H9 (cell line): ENCODE measurements at regions not wholly inside any gene's neighbourhood (a gene's known extent, or its start where the extent isn't known, plus 50 kb on each side); places are given as distances from the start of the nearest gene placed in this dataset.

Source experiments
- DNase-seq: peaks from one replicate; pipeline ENCODE4 v3.0.0-alpha.2; 2017
- H2AFZ ChIP-seq: one replicate; pipeline ENCODE4 v1.6.1; 2013; ENCODE audit warnings: mild to moderate bottlenecking, low read length, control low read depth, moderate library complexity
- H2AK5ac ChIP-seq: 2 replicates; pipeline ENCODE4 v1.6.1; 2013; ENCODE audit warnings: low read length, control low read depth, mixed read lengths; ENCODE audit not compliant: insufficient read length
- H2BK120ac ChIP-seq: one replicate; pipeline ENCODE4 v1.6.1; 2013; ENCODE audit warnings: low read depth, mild to moderate bottlenecking, low read length, control low read depth, inconsistent platforms; ENCODE audit not compliant: poor library complexity, severe bottlenecking
- H2BK12ac ChIP-seq: 2 replicates; pipeline ENCODE4 v1.6.1; 2013; ENCODE audit warnings: low read length, control low read depth, mixed read lengths, low read depth; ENCODE audit not compliant: insufficient read length
- H2BK15ac ChIP-seq: 2 replicates; pipeline ENCODE4 v1.6.1; 2013; ENCODE audit warnings: low read depth, low read length, control low read depth
- H2BK20ac ChIP-seq: one replicate; pipeline ENCODE4 v1.6.1; 2013; ENCODE audit warnings: low read depth, mild to moderate bottlenecking, low read length, control low read depth, inconsistent platforms; ENCODE audit not compliant: poor library complexity, severe bottlenecking
- H2BK5ac ChIP-seq: 2 replicates; pipeline ENCODE4 v1.6.1; 2013; ENCODE audit warnings: low read length, control low read depth, mixed read lengths; ENCODE audit not compliant: insufficient read length
- H3K14ac ChIP-seq: 2 replicates; pipeline ENCODE4 v1.6.1; 2013; ENCODE audit warnings: low read length, control low read depth; ENCODE audit not compliant: insufficient read depth
- H3K18ac ChIP-seq: 2 replicates; pipeline ENCODE4 v1.6.1; 2013; ENCODE audit warnings: low read depth, mild to moderate bottlenecking, mixed read lengths, low read length, control low read depth; ENCODE audit not compliant: insufficient read length
- H3K23ac ChIP-seq: 2 replicates; pipeline ENCODE4 v1.6.1; 2013; ENCODE audit warnings: low read length, control low read depth, mixed read lengths, low read depth; ENCODE audit not compliant: insufficient read length
- H3K23me2 ChIP-seq: 2 replicates; pipeline ENCODE4 v1.6.1; 2013; ENCODE audit warnings: low read depth, mild to moderate bottlenecking, mixed read lengths, low read length, control low read depth; ENCODE audit not compliant: insufficient read length, poor library complexity, severe bottlenecking
- H3K27ac ChIP-seq: 2 replicates; pipeline ENCODE4 v1.5.1; 2013; ENCODE audit warnings: low read length, control low read depth, mixed read lengths, low read depth; ENCODE audit not compliant: insufficient read length
- H3K27me3 ChIP-seq: 2 replicates; pipeline ENCODE4 v1.6.1; 2013; ENCODE audit warnings: low read length, control low read depth, inconsistent platforms; ENCODE audit not compliant: insufficient read depth
- H3K4ac ChIP-seq: 2 replicates; pipeline ENCODE4 v1.6.1; 2013; ENCODE audit warnings: low read depth, mild to moderate bottlenecking, control low read depth, inconsistent platforms, low read length, moderate library complexity
- H3K4me1 ChIP-seq: 2 replicates; pipeline ENCODE4 v1.6.1; 2013; ENCODE audit warnings: low read length, control low read depth, inconsistent platforms; ENCODE audit not compliant: insufficient read depth
- H3K4me2 ChIP-seq: 2 replicates; pipeline ENCODE4 v1.6.1; 2013; ENCODE audit warnings: low read length, control low read depth, mixed read lengths; ENCODE audit not compliant: insufficient read length, insufficient read depth
- H3K56ac ChIP-seq: 2 replicates; pipeline ENCODE4 v1.6.1; 2013; ENCODE audit warnings: low read depth, mild to moderate bottlenecking, mixed read lengths, low read length, control low read depth; ENCODE audit not compliant: insufficient read length
- H3K79me1 ChIP-seq: 2 replicates; pipeline ENCODE4 v1.6.1; 2013; ENCODE audit warnings: low read depth, mild to moderate bottlenecking, moderate library complexity, low read length, control low read depth, inconsistent platforms; ENCODE audit not compliant: insufficient read depth, poor library complexity, severe bottlenecking
- H3K79me2 ChIP-seq: 2 replicates; pipeline ENCODE4 v1.6.1; 2013; ENCODE audit warnings: low read length, control low read depth, inconsistent platforms; ENCODE audit not compliant: insufficient read depth
- H3K9ac ChIP-seq: 2 replicates; pipeline ENCODE4 v1.6.1; 2013; ENCODE audit warnings: low read length, control low read depth, mixed read lengths; ENCODE audit not compliant: insufficient read length; ENCODE audit errors: extremely low read depth
- H3K9me3 ChIP-seq: one replicate; pipeline ENCODE4 v1.6.1; 2013; ENCODE audit warnings: low read depth, low read length, inconsistent platforms; ENCODE audit not compliant: control insufficient read depth
- H3T11ph ChIP-seq: one replicate; pipeline ENCODE4 v1.6.1; 2013; ENCODE audit warnings: mild to moderate bottlenecking, low read length, control low read depth, inconsistent platforms
- H4K20me1 ChIP-seq: one replicate; pipeline ENCODE4 v1.6.1; 2013; ENCODE audit not compliant: control insufficient read depth, insufficient read length, insufficient read depth
- H4K5ac ChIP-seq: 2 replicates; pipeline ENCODE4 v1.6.1; 2013; ENCODE audit warnings: low read depth, mild to moderate bottlenecking, mixed read lengths, low read length, control low read depth; ENCODE audit not compliant: insufficient read length
- H4K8ac ChIP-seq: replicated peaks from 2 replicates; pipeline ENCODE4 v1.6.1; 2013; ENCODE audit warnings: low read length, control low read depth, mixed read lengths, low read depth; ENCODE audit not compliant: insufficient read length
- H4K91ac ChIP-seq: 2 replicates; pipeline ENCODE4 v1.6.1; 2013; ENCODE audit warnings: low read depth, mild to moderate bottlenecking, moderate library complexity, mixed read lengths, low read length, control low read depth; ENCODE audit not compliant: insufficient read length
- H3K27ac Mint-ChIP-seq, 3 experiments: 2 replicates in 2 of 3; 3 replicates in 1 of 3; pipeline ENCODE4 v1.8.0; 2020 to 2021; ENCODE audit warnings: mixed read lengths in 3 of 3, mild to moderate bottlenecking in 1 of 3, moderate library complexity in 1 of 3
- H3K27me3 Mint-ChIP-seq: 2 replicates; pipeline ENCODE4 v1.8.0; 2021; ENCODE audit warnings: low read depth, mild to moderate bottlenecking, moderate library complexity, mixed read lengths
- H3K36me3 Mint-ChIP-seq, 3 experiments: 2 replicates in 2 of 3; 3 replicates in 1 of 3; pipeline ENCODE4 v1.8.0; 2020 to 2021; ENCODE audit warnings: low read depth in 3 of 3, mixed read lengths in 3 of 3; ENCODE audit not compliant: insufficient read depth in 1 of 3
- H3K4me1 Mint-ChIP-seq, 2 experiments: 2 replicates each; pipeline ENCODE4 v1.8.0; 2020; ENCODE audit warnings: mixed read lengths in 2 of 2
- H3K4me3 Mint-ChIP-seq, 2 experiments: 2 replicates in 1 of 2; 3 replicates in 1 of 2; pipeline ENCODE4 v1.8.0; 2020 to 2021; ENCODE audit warnings: mild to moderate bottlenecking in 2 of 2, mixed read lengths in 2 of 2, moderate library complexity in 1 of 2
- H3K9me3 Mint-ChIP-seq, 2 experiments: 2 replicates in 1 of 2; 3 replicates in 1 of 2; pipeline ENCODE4 v1.8.0; 2020; ENCODE audit warnings: mild to moderate bottlenecking in 2 of 2, mixed read lengths in 2 of 2, moderate library complexity in 1 of 2
- CTCF ChIP-seq: fragments of 200-600 bp; sonication (generic); conservative IDR thresholded peaks from 3 replicates; pipeline ENCODE4 v1.8.0; 2021; ENCODE audit warnings: antibody characterized with exemption, mild to moderate bottlenecking
- WGBS: extraction: QIAGEN DNeasy Blood & Tissue Kit; methylation state at CpG from one replicate; pipeline ENCODE4 v1.1.7; 2013; ENCODE audit warnings: missing lambda C conversion rate, low lambda C conversion rate, mixed read lengths; ENCODE audit not compliant: insufficient read length; ENCODE audit errors: extremely low coverage; 5-methylcytosine and 5-hydroxymethylcytosine counted together

- Histone ChIP-seq H3K79me1 (no peaks in the 10 kb centered on the region), H4K20me1 (no peaks in the 10 kb centered on the region), H2BK12ac (no peak overlapping the region), H2BK120ac (no peak overlapping the region), H3K14ac (no peak overlapping the region), H3K4me2 (no peak overlapping the region), H3K9me3 (no peaks in the 10 kb centered on the region), H4K8ac (no peak overlapping the region), H2AFZ (no peak overlapping the region), H3K18ac (no peak overlapping the region), H3K27ac (no peak overlapping the region), H3K23ac (no peak overlapping the region), H3K9ac (no peak overlapping the region), H3K79me2 (no peaks in the 10 kb centered on the region), H3K4me1 (no peaks in the 10 kb centered on the region), H3K4ac (no peak overlapping the region), H4K5ac (no peak overlapping the region), H3K56ac (no peak overlapping the region), H3T11ph (no peak overlapping the region), H3K27me3 (no peaks in the 10 kb centered on the region), H3K23me2 (no peaks in the 10 kb centered on the region), H2AK5ac (no peak overlapping the region), H4K91ac (no peak overlapping the region), H2BK5ac (no peak overlapping the region), H2BK20ac (no peak overlapping the region), H2BK15ac (no peak overlapping the region)
- no peaks in the 10 kb centered on the region for H3K36me3 Mint-ChIP-seq
- TF ChIP-seq CTCF, result no peak
- no peaks in the 10 kb centered on the region; a peak in 1 of 4 replicates for H3K4me1 Mint-ChIP-seq
- H3K4me3 Mint-ChIP-seq, result no peak overlapping the region
- no CpG with 5 or more reads among the region's 2 CpGs for WGBS
- no peaks in the 10 kb centered on the region for H3K27me3 Mint-ChIP-seq
- H3K27ac Mint-ChIP-seq, result no peak overlapping the region
- H3K9me3 Mint-ChIP-seq, result no peaks in the 10 kb centered on the region
- DNase-seq, result no peak
Measured at GRCh38 chr13:74004109-74004508, 130.1 kb downstream of the KLF12 start.
